ENCODE measurements at regions not wholly inside any gene's neighbourhood (a gene's known extent, or its start where the extent isn't known, plus 50 kb on each side); places are given as distances from the start of the nearest gene placed in this dataset.
"Not testable (repeated sequence)": the region's sequence is repeated elsewhere in the genome, so short reads cannot be mapped to it uniquely, and the experiment has no call there.

DNA sequence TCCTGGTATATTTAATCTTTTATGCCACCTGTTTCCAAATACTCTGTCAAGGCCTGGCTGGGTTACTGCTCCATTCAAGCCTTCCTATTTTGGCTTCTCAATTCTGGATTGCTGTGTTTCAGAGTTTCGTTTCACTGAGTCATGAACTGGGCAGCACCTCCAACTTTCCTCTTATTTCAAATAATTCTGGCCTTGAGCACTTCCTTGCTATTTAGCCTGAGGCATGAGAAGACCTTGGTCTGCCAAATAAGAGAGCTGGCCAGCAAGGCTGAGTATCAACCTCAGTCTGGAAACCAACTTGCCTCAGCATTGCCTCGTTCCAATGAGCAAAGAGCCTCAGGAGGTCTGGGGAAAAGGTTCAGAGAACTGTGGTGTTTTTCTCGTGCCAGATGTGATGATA, 66.6 kb downstream of the TNFAIP3 start:
- no peak for FAIRE-seq

DNA sequence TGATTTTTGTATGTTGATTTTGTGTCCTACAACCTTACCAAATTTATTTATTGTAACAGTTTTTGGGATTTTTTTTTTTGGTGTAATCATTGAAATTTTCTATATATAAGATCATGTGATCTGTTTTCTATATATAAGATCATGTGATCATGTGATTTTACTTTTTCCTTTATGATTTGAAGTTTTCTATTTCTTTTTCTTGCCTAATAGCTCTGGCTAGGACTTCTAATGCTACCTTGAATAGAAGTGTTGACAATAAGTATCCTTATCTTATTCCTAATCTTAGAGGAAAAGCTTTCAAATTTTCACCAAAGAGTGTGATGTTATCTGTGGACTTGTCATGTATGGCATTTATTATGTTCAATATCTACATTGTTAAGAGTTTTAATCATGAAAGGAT, 69.7 kb downstream of the TNFAIP3 start:
- FAIRE-seq = no peak

DNA sequence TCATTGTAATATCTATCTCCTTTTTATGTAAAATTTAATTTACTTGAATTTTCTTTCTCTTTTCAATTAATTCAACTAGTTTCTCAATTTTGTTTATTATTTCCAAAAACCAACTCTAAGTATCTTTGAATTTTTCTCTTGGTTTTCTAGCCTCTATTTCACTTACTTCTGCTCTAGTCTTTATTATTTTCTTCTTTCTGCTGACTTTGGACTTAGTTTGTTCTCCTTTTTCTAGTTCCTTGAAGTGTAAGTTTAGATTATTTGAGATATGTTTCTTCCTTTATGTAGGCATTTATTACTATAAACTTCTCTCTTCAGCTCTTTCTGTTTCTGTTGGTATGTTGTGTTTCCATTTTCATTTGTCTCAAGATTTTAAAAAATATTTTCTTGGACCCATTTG, 70.8 kb downstream of the TNFAIP3 start:
- FAIRE-seq = no peak

DNA sequence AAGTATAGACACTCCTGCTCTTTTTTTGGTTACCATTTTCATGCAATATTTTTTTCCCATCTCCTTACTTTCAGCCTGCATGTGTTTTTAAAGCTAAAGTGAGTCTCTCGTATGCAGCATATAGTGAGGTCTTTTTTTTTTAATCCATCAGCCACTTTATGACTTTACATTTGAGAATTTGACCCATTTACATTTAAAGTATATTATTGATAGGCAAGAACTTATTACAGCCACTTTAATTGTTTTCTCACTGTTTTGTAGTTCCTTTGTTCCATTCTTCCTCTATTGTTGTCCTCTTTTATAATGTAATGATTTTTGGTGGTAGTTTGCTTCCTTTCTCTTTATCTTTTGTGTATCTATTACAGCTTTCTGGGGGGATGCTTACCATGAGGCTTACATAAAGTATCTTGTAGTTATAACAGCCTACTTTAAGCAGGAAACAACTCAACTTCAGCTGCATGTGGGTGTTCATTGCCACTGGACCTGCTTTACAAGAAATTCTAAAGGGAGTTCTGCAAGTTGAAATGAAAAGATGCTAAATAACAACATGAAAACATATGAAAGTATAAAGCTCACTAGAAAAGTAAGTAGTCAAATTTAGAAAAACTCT, 71.8 kb downstream of the TNFAIP3 start:
- no peak for FAIRE-seq

DNA sequence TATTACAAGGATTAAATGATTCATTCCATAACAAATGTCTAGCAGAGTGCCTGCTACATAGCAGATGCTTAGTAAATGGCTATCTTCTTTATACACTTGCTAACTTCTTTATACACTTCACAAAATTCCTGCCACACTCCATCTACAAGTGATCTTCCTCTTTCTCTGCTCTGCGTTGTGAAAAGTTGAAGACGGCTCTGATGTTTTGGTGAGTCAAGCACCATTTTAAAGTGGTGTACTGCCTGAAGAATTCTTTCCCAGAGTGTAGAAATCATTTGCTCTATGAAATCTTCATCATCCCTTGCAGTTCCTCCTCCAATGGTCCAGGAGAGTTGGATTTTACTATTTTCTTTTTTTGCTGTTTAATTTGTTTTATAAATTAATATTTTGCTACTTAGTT, 74.9 kb downstream of the TNFAIP3 start:
- no peak for FAIRE-seq

DNA sequence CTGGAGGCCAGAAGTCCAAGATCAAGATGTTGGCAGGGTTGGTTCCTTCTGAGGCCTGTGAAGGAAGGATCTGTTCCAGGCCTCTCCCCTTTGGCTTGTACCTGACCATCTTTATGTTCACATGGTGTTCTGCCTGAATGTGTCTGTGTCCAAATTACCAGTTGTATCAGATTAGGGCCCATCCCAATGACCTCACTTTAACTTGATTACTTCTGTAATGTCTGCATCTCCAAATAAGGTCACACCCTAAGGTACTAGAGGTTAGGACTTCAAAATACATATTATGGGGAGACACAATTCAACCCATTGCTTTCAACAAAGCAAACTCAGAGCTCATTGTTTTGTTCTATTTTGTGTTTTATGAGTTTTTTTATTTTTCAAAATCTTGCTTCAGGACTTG, 75.7 kb downstream of the TNFAIP3 start:
- FAIRE-seq = no peak

DNA sequence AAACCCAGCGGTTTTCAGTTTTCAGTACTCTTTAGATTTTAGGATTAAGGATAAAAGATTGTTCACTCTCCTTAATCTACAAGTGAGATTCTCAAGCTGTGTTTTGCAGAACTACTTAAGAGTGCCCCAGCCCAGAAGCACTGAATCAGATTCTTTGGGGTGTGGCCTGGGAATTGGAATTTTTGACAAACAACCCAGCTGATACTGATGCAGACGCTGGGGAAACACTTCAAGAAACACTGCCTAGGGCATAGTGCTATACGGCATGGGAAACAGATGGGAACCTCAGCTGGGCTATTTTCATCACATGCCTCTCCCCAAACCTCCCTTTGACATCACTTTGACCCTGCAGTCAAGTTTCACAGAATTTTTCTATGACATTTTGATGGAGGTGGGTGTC, 77.3 kb downstream of the TNFAIP3 start:
- FAIRE-seq = not testable (repeated sequence)

DNA sequence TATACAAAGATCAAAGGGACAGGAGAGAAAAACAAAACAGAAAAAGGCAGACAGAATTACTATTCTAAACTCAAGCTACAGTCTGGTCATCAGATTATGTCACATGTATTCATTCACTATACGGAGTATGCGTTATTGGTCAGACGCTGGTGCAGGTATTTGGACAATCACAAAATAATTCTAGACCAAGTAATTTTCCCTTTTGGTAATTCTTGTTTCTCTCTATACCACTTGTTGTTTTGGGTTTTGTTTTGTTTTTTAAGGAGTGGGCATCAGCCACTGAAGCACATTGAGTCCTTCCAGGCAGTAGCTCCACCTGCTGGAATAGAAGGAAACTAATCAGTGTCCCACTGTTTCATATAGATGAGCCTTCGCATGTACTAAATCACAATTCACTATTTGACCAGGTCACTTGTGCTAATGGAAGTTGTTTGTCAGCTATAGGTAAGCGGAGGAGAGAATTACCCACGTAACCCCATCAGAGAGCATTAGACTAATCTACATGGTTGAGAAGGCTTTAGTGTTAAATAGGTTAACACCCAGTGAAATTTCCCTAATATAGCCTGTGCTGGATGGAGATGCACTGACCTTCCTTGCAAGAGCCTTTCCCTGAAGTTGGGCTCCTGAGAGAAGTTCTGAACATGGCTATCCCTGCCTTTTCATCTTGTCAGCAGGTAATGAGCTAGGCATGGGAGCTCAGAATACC, 77.9 kb downstream of the TNFAIP3 start:
- FAIRE-seq = peak; percentile 83

DNA sequence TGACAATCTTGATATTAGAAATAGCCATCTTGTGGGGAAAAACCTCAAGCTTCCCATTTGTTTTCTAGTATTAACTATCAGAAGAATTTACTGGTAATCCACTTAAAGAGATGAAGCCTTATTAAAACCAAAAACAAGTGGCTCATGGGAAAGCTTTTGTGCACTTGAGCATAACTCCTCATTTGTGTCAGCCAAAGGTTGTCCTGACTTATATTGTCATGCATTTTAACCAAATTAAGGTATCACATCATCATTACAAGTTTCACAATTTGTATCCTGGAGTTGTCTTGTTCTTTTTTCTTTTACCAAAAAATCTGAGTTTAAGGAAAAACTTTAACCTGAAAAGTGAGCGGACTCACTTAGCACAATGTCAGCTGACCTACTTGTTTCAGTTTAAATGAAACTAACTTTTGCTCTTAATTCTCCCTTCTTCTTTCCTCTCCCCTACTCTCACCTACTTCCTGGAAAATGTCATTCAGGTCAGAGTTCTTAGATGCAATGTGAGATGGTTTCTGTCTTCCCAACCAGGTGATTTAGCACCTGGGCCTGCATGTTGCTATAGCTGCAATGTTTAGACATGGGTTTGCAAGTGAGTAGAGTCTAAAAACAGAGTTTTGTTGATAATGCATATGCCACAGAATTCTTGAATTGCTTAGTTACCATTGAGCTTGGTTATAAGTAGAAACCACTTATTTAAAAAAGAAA, 82.8 kb downstream of the TNFAIP3 start:
- FAIRE-seq = no peak

DNA sequence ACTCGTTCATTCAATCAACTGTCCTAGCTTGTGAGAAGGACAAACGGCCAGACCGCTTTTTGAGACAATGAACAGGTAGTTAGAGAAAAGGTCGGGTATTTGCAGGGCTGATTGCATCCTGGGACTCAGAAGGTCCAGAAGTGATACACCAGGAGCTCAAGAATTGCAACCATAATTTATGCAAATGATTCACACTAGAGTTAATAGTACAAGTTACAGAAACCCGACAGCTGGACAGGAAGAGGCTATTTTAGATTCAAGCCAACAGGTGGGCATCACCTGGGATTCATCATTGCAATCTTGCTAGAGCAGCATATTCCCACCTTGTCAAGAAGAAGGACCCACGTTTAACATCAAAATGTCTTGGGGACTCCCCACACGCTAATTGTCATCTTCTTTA, 83.5 kb downstream of the TNFAIP3 start:
- no peak for FAIRE-seq

DNA sequence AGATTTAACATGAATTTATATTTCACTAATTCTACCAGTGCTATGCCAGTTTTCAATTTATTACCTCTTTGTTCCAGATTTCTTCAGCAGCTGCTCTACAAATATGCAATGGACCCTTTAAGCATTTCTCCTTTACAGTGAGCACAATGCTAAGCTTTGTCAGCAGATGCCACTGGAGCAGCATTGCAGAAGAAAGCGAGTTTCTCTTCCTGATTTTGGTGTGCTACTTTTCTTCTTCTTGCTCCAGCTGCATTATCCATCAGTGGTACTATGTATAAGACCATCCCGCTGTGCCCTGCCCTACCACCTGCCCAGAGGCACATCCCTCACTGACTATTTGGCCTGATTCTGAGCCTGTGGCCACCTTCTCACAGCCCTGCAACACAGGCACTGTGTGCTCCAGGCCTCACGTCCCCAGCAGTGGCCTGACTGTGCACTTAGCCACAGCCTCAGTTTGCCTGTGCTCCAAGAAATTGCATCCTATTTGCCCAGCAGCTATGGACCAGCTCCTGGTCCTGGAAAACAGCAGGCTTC, 84.1 kb downstream of the TNFAIP3 start:
- FAIRE-seq = no peak

DNA sequence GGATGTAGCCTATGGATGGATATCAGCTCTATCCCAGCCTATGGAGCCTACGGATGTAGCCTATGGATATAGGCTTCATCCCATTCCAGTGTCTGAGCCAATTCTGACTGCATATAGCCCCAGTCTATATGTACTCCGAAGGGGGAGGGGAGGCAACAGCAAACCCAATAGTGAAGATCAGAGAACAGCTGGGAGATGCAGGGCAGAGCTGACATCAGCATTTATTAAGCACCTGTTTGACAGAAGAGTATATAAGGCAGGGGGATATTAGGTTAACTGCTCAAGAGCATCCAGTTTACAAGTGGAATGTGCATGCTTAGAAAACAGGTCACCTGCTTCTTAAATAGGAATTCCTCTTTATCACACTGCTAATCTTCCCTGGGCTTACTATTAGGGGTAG, 85.2 kb downstream of the TNFAIP3 start:
- FAIRE-seq = no peak

DNA sequence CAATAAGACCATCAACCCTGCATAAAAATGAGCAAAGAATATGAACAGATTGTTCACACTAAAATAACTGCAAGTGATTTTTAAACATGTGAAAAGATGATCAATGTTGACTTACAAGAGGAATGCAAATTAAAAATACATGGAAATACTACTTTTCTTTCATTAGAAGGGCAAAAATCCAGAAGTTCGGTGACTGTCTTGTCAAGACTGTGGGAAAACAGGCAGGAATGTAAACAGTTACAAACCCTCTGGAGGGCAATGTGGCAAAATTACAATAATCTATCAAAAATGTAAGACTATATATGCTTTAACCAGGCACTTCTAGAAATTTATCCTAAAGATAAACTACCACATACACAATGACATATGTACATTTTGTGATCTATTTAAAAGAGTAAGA, 86.7 kb downstream of the TNFAIP3 start:
- FAIRE-seq = no peak

DNA sequence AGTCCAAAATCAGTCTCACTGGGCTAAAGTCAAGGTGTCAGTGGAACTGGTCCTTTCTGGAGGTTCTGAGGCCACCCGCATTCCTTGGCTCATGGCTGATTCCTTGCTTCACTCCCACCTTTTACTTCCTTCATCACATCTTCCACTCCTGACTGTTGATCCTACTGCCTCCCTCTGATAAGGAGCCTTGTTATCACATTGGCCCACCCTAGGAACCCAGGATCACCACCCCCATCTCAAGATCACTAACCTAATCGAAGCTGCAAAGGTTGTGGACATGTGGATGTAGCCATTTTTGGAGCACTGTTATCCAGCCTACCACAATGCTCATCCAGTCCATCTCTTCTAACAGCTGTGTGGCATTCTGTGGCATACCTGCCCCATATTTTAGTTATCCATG, 87.2 kb downstream of the TNFAIP3 start:
- FAIRE-seq = no peak

DNA sequence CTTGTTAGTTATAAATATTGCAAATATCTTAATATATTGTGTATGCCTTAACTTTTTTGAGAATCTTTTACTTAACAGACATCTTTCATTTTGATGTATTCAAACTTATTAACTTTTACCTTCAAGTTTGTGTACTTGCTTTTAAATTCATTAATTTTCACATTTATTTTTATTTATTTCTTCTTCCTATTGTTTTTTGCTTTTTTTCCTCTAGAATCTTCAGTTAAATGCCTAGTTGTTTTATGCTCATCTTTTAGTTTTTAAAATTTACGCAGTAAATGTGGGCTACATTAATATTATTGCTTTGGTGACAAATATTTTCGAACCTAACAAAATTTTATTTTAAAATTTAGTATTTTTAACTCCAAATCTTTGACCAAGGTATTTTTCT, 89.0 kb downstream of the TNFAIP3 start:
- FAIRE-seq = peak; percentile 86

DNA sequence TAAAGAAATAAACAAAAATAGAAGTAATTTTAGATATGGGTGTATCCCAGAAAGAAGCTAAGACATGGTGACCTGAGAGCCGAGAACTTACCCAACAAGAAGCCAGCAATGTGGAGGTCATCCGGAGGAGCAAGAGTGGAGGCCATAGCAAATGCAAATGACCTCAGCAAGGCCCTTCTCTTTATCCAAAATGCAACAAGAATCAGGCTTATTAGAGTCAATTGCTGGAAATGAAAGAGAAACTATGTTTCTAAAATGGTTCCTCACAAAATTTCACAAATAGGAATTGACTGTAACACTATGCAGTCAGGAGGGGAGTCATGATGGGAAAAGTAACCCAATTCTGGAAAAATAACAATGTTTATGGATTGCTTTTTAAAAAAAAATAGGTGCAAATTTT, 90.4 kb downstream of the TNFAIP3 start:
- no peak for FAIRE-seq

DNA sequence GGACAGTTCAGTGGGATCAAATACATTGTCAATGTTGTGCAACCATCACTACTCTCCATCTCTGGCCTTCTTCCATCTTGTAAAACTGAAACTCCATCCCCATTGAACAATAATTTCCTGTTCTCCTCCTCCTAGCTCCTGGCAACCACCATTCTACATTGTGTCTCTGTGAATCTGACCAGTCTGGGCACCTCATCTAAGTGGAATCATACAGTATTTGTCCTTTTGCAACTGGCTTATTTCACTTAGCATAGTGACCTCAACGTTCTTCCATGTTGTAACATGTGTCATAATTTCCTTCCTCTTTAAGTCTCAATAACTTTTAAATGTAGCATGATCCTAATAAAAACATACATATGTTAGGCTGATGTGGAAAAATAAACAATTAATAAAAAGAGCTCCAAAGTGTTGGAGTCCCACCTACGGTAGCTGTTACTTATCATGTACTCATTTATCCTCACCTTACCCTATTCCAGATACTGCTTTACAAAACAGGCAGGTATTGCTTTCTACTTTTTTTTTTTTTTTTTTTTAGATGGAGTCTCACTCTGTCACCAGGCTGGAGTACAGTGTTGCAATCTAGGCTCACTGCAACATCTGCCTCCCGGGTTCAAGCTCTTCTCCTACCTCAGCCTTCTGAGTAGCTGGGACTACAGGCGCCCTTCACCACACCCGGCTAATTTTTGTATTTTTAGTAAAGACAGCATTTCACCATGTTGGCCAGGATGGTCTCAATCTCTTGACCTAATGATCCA, 91.9 kb downstream of the TNFAIP3 start:
- no peak for FAIRE-seq

DNA sequence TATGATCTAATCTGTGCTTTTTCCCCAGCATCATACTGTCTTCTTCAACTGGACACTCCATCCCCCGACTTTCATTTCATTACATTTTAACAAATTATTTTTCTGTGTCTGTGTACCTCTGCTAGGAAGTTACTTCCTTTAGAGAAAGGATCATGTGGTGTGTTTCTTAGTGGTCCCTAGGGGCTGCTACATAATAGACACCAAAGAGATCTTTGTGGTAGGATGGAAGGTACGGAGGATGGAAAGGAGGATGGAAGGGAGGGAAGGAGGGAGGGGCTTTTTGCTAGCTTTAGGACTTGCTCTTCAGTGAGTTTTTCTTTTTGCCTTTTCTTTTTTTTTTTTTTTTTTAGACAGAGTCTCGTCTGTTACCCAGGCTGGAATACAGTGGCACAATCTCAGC, 95.7 kb downstream of the TNFAIP3 start:
- FAIRE-seq = no peak

DNA sequence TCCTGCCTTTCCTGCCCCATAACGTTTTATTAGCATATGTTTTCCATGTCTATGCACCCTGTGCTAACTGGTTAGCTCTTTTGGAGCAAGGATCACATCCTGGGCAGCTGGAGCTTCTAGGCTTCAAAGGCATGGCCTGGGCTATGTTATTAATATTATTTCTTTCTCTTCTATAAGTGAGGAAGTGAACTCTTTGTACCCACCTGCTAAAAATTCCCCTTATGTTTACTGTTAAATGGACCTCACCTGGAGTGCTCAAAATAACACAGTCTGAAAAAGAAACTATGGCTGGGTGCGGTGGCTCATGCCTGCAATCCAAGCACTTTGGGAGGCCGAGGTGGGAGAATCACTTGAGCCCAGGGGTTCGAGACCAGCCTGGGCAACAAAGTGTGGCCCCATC, 97.8 kb downstream of the TNFAIP3 start:
- no peak for FAIRE-seq

DNA sequence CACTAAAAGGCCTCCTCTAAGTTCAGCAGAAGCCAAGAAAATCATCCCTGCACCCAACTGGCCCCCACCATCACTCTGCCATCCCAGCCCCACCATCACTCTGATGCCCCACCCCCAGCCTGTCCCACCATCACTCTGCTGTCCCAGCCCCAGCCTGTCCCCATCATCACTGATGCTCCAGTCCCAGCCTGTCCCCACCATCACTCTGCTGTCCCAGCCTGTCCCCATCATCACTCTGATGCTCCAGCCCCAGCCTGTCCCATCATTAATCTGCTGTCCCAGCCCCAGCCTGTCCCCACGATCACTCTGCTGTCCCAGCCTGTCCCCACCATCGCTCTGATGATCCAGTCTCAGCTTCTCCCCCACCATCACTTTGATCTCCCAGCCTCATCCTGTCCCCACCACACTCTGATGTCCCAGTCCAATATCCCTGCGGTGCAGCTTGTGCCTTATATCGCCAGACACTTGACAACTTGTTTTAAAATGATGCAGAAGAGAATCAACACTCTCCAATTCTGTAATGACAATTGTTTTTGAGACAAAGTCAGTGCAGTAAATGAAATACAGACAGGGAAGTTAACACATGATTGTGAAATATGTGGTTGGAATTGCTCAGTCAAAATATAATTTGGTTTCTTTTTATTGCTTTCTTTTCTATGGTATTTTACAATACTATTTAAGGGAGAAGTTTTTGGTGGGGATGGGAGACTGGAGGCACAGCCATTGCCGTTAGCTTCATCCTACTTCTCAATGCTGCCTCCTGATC, 100.8 kb downstream of the TNFAIP3 start:
- no peak for FAIRE-seq

DNA sequence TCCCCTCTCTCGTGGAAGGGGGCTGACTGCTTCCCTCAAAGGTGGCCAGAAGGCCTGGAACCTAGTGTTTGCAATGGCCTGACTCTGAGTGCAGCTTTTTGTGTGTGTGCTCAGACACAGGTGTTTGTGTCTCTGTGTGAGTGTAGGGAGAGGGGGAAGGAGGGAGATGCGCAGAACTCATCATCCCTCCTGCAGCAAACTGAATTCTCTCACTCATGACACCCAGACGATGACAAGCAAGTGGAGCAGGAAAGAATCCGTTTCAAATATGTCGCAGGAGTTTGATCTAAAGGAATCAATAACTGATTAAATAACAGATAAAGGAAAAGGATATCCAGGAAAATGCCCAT, 101.4 kb downstream of the TNFAIP3 start:
- FAIRE-seq = no peak

DNA sequence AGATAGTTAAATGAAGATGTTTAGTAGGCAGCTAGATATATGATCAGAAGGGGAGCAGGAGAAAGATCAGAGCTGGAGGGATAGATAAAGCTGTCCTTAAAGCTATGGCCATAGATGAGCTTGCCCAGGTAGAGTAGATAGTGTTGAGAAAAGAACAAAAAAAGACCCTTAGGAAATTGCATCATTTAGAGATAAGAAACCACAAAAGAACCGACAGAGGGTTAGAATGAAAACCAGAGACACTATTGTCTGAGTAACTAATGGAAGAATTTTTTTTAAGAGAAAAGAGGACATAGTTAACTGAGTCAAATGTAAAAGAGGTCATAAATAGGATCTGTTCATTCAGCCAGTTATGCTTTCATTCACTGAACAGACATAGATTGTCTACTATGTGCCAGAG, 101.8 kb downstream of the TNFAIP3 start:
- no peak for FAIRE-seq

DNA sequence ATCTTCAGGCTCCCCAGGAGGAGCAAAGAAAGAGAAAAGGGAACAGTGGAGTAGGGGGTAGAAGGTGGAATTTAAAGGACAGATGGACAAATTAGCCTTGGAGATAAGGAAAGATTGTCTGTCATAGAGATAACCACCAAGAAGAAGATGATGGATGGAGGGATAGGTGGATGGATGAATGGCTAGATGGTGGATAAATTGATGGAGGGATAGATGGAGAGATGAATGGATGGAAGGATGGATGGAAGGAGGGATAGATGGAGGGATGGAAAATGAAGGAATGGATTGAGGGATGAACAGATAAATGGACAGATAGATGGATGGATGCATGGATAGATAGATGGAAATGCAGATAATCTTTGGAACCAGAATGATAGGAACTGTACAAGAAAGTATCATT, 102.8 kb downstream of the TNFAIP3 start:
- no peak for FAIRE-seq

All from G401.6 (cell line).